Retinal pigment epithelial cell (primary cell): ENCODE measurements at regions not wholly inside any gene's neighbourhood (a gene's known extent, or its start where the extent isn't known, plus 50 kb on each side); places are given as distances from the start of the nearest gene placed in this dataset.

Source experiments
- DNase-seq: peaks from one replicate; pipeline ENCODE4 v3.0.0-alpha.2; 2010; ENCODE audit warnings: low read depth
- H3K4me3 ChIP-seq: 2 replicates; pipeline ENCODE4 v1.5.1; 2011; ENCODE audit warnings: mild to moderate bottlenecking, low read length, control low read depth, moderate library complexity
- CTCF ChIP-seq: conservative IDR thresholded peaks from 2 replicates; pipeline ENCODE4 v1.5.1; 2011; ENCODE audit warnings: low read depth, low read length, control low read depth, inconsistent platforms

- DNase-seq: no peak
- no peak overlapping the region for H3K4me3 ChIP-seq
- TF ChIP-seq CTCF: no peak
Observed at GRCh38 chr12:76276499-76277151, 71.6 kb downstream of the BBS10 start.

GRCh38 chr12:76275511-76276093, 72.6 kb downstream of the BBS10 start:
- no peak for TF ChIP-seq CTCF
- no peak for DNase-seq

GRCh38 chr12:76274420-76275083, 73.7 kb downstream of the BBS10 start:
- no peak for DNase-seq
- no peak overlapping the region for H3K4me3 ChIP-seq
- TF ChIP-seq CTCF: no peak

More at GRCh38 chr12:76275511-76276093, 72.6 kb downstream of the BBS10 start:
- H3K4me3 ChIP-seq: no peak overlapping the region

GRCh38 chr12:76272287-76272686, 75.9 kb downstream of the BBS10 start:
- no peak overlapping the region for H3K4me3 ChIP-seq
- TF ChIP-seq CTCF: no peak
- no peak for DNase-seq

- no peak for TF ChIP-seq CTCF
- no peak for DNase-seq
- no peak overlapping the region for H3K4me3 ChIP-seq
Observed at GRCh38 chr12:76270657-76271358, 77.4 kb downstream of the BBS10 start.

GRCh38 chr12:76268267-76268666, 79.9 kb downstream of the BBS10 start:
- no peak overlapping the region for H3K4me3 ChIP-seq
- no peak for TF ChIP-seq CTCF
- no peak for DNase-seq
